ENCODE measurements at regions not wholly inside any gene's neighbourhood (a gene's known extent, or its start where the extent isn't known, plus 50 kb on each side); places are given as distances from the start of the nearest gene placed in this dataset.

DNA sequence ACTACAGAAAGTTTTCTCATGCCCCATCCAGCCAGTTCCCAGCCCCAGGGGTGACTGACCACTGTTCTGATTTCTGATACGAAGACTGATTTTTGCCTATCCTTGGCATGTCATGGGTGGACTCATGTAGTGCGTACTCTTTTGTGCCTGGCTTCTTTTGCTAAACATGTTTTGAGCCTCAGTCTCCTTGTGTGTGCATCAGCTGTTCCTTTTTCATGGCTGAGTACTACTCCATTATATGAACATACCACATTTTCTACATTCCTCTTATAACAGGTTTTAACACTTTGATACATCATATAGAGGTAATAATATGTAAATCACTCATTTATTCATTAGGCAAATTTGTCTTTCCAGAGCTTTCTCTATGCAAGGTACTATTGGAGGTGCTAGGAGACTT lies 126.7 kb downstream of the ANAPC4 start:
- no peaks in the 10 kb centered on the region for H3K9me3 ChIP-seq (ENCODE audit: insufficient read depth, low read depth, low read length)
- Mint-ChIP-seq H3K36me3 (ENCODE audit: low read depth, unreplicated experiment) (no peaks in the 10 kb centered on the region), H3K4me3 (ENCODE audit: unreplicated experiment) (no peak overlapping the region), H3K27me3 (ENCODE audit: low read depth, unreplicated experiment) (peaks cover 12% of the 10 kb centered on the region), H3K27ac (ENCODE audit: unreplicated experiment) (no peak overlapping the region), H3K4me1 (ENCODE audit: low read depth, unreplicated experiment) (no peaks in the 10 kb centered on the region), H3K9me3 (ENCODE audit: unreplicated experiment) (no peaks in the 10 kb centered on the region)
- H3K27me3 ChIP-seq (ENCODE audit: insufficient read depth, low read length), result peaks cover 3% of the 10 kb centered on the region
- no peaks in the 10 kb centered on the region for H3K4me1 ChIP-seq (ENCODE audit: insufficient read depth, low read length)
- no peak overlapping the region for H3K4me3 ChIP-seq (ENCODE audit: insufficient read depth, low read depth, low read length)
- TF ChIP-seq, protein P1, sequence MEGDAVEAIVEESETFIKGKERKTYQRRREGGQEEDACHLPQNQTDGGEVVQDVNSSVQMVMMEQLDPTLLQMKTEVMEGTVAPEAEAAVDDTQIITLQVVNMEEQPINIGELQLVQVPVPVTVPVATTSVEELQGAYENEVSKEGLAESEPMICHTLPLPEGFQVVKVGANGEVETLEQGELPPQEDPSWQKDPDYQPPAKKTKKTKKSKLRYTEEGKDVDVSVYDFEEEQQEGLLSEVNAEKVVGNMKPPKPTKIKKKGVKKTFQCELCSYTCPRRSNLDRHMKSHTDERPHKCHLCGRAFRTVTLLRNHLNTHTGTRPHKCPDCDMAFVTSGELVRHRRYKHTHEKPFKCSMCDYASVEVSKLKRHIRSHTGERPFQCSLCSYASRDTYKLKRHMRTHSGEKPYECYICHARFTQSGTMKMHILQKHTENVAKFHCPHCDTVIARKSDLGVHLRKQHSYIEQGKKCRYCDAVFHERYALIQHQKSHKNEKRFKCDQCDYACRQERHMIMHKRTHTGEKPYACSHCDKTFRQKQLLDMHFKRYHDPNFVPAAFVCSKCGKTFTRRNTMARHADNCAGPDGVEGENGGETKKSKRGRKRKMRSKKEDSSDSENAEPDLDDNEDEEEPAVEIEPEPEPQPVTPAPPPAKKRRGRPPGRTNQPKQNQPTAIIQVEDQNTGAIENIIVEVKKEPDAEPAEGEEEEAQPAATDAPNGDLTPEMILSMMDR (IDR thresholded peaks at IDR 0.05; ENCODE audit: insufficient read depth, low read depth, low read length), result no peak
- no peak for TF ChIP-seq EZH2 (IDR thresholded peaks at IDR 0.05; ENCODE audit: insufficient read depth, low read length)
- H4K20me1 ChIP-seq (ENCODE audit: insufficient read depth, low read length), result no peaks in the 10 kb centered on the region
- no peak overlapping the region for H3K27ac ChIP-seq (ENCODE audit: low read depth, low read length)
- FAIRE-seq (no peak), DNase-seq (ENCODE audit: low read depth) (no peak)
- no peaks in the 10 kb centered on the region for H3K79me2 ChIP-seq (ENCODE audit: insufficient read depth, low read length)
- no peak overlapping the region for H2AFZ ChIP-seq (ENCODE audit: low read depth, low read length)
- H3K9ac ChIP-seq (ENCODE audit: low read length), result no peak overlapping the region
- no peak overlapping the region for H3K4me2 ChIP-seq (ENCODE audit: low read length)
- H3K36me3 ChIP-seq (ENCODE audit: insufficient read depth, low read length), result no peaks in the 10 kb centered on the region

DNA sequence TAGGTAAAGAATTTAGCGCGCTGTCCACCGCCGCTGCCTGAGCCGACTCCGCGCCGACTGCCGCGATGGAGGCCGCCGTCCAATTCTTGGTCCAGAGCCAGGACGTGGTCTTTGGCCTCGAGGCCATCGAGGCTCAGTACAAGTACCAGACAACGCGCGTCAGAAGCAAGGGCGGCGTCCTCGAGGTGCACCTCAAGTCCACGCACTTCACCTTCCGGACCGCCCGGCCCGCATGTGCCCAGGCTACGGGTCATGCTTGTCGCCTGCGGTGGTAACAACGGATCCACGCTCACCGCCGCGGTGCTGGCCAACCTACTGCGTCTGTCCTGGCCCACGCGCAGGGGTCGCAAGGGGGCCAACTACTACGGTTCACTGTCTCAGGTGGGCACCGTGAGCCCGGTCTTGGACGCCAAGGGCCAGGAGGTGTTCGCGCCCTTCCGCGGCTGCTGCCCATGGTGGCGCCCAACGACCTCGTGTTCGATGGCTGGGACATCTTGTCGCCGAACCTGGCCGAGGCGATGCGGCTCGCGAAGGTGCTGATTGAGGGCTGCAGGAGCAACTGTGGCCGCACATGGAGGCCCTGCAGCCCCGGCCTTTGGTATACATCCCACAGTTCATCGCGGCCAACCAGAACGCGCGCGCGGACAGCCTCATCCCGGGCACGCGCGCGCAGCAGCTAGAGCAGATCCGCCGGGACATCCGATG lies 128.0 kb downstream of the ANAPC4 start:
- Histone ChIP-seq H3K9ac (ENCODE audit: low read length) (no peak overlapping the region), H2AFZ (ENCODE audit: low read depth, low read length) (no peak overlapping the region), H3K4me1 (ENCODE audit: insufficient read depth, low read length) (no peaks in the 10 kb centered on the region), H3K27ac (ENCODE audit: low read depth, low read length) (no peak overlapping the region), H3K4me2 (ENCODE audit: low read length) (no peak overlapping the region), H3K4me3 (ENCODE audit: insufficient read depth, low read depth, low read length) (no peak overlapping the region), H4K20me1 (ENCODE audit: insufficient read depth, low read length) (no peaks in the 10 kb centered on the region), H3K36me3 (ENCODE audit: insufficient read depth, low read length) (no peaks in the 10 kb centered on the region), H3K79me2 (ENCODE audit: insufficient read depth, low read length) (no peaks in the 10 kb centered on the region), H3K27me3 (ENCODE audit: insufficient read depth, low read length) (peaks cover 3% of the 10 kb centered on the region), H3K9me3 (ENCODE audit: insufficient read depth, low read depth, low read length) (no peaks in the 10 kb centered on the region)
- H3K36me3 Mint-ChIP-seq (ENCODE audit: low read depth, unreplicated experiment), result no peaks in the 10 kb centered on the region
- DNase-seq (ENCODE audit: low read depth) (no peak), FAIRE-seq (no peak)
- H3K9me3 Mint-ChIP-seq (ENCODE audit: unreplicated experiment), result no peaks in the 10 kb centered on the region
- peaks cover 12% of the 10 kb centered on the region for H3K27me3 Mint-ChIP-seq (ENCODE audit: low read depth, unreplicated experiment)
- TF ChIP-seq, protein P1 (IDR thresholded peaks at IDR 0.05; ENCODE audit: insufficient read depth, low read depth, low read length), result no peak
- TF ChIP-seq EZH2 (IDR thresholded peaks at IDR 0.05; ENCODE audit: insufficient read depth, low read length), result no peak
- no peak overlapping the region for H3K4me3 Mint-ChIP-seq (ENCODE audit: unreplicated experiment)
- H3K27ac Mint-ChIP-seq (ENCODE audit: unreplicated experiment), result no peak overlapping the region
- no peaks in the 10 kb centered on the region for H3K4me1 Mint-ChIP-seq (ENCODE audit: low read depth, unreplicated experiment)

DNA sequence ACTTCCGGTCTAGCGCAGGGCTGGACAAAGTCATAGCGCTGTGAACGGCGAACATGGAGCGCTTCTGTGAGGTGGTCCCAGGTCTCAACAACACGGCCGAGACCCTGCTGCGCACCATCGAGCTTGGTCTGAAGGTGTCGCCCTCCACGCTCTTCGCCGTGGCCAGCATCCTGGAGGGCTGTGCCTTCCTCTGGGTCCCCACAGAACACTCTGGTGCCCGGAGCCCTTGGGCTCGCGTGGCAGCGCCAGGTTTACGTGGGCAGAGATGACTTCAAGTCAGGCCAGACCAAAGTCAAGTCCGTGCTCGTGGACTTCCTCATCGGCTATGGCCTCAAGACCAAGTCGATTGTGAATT lies 128.6 kb downstream of the ANAPC4 start:
- no peaks in the 10 kb centered on the region for H3K4me1 Mint-ChIP-seq (ENCODE audit: low read depth, unreplicated experiment)
- FAIRE-seq (no peak), DNase-seq (ENCODE audit: low read depth) (no peak)
- Histone ChIP-seq H3K9me3 (ENCODE audit: insufficient read depth, low read depth, low read length) (no peaks in the 10 kb centered on the region), H3K79me2 (ENCODE audit: insufficient read depth, low read length) (no peaks in the 10 kb centered on the region), H3K36me3 (ENCODE audit: insufficient read depth, low read length) (no peaks in the 10 kb centered on the region), H3K4me2 (ENCODE audit: low read length) (no peak overlapping the region), H4K20me1 (ENCODE audit: insufficient read depth, low read length) (no peaks in the 10 kb centered on the region), H3K4me3 (ENCODE audit: insufficient read depth, low read depth, low read length) (no peak overlapping the region), H3K9ac (ENCODE audit: low read length) (no peak overlapping the region), H3K4me1 (ENCODE audit: insufficient read depth, low read length) (no peaks in the 10 kb centered on the region), H3K27ac (ENCODE audit: low read depth, low read length) (no peak overlapping the region), H2AFZ (ENCODE audit: low read depth, low read length) (no peak overlapping the region), H3K27me3 (ENCODE audit: insufficient read depth, low read length) (no peaks in the 10 kb centered on the region)
- TF ChIP-seq, protein P1 (IDR thresholded peaks at IDR 0.05; ENCODE audit: insufficient read depth, low read depth, low read length), result no peak
- no peak for TF ChIP-seq EZH2 (IDR thresholded peaks at IDR 0.05; ENCODE audit: insufficient read depth, low read length)
- no peaks in the 10 kb centered on the region for H3K36me3 Mint-ChIP-seq (ENCODE audit: low read depth, unreplicated experiment)
- no peaks in the 10 kb centered on the region for H3K9me3 Mint-ChIP-seq (ENCODE audit: unreplicated experiment)
- no peak overlapping the region for H3K27ac Mint-ChIP-seq (ENCODE audit: unreplicated experiment)
- peaks cover 10% of the 10 kb centered on the region for H3K27me3 Mint-ChIP-seq (ENCODE audit: low read depth, unreplicated experiment)
- H3K4me3 Mint-ChIP-seq (ENCODE audit: unreplicated experiment), result no peak overlapping the region

Measured in astrocyte (in vitro differentiated cells and primary cell).